ENCODE measurements at regions not wholly inside any gene's neighbourhood (a gene's known extent, or its start where the extent isn't known, plus 50 kb on each side); places are given as distances from the start of the nearest gene placed in this dataset.
A peak's percentile ranks its signal among the peaks of the same experiment; 100 is the strongest.

- TF ChIP-seq ATF4 (CRISPR knock-in tag; IDR thresholded peaks at IDR 0.05) = 0 out of 4 replicates have a peak, but pooled peaks of 1 of the 2 experiments have one; percentile 17
- TF ChIP-seq ZFP62 (CRISPR knock-in tag; IDR thresholded peaks at IDR 0.05) = no peak
- TF ChIP-seq HOXA3 (CRISPR knock-in tag; IDR thresholded peaks at IDR 0.05) = peak; percentile 29; the same call in 1 of the 2 replicates
- no peak for TF ChIP-seq ZBTB1 (CRISPR knock-in tag; IDR thresholded peaks at IDR 0.05; ENCODE audit: borderline replicate concordance)
These were observed 483.1 kb upstream of the ERCC4 start (continued) for GRCh38 chr16:13436641-13437412.

- ChIA-PET POLR2A (no interaction called here), CTCF (ENCODE audit: low intra/inter-chr PET ratio, low total read pairs) (no interaction called here)
- no peaks in the 10 kb centered on the region for H3K79me2 ChIP-seq (ENCODE audit: insufficient read depth, low read length)
- no peak overlapping the region for H3K27ac ChIP-seq (ENCODE audit: extremely low read length, insufficient read depth, low read length)
- no peak overlapping the region for H2AFZ ChIP-seq (ENCODE audit: low read length)
- H3K36me3 ChIP-seq (replicated peaks in 1 of 2; ENCODE audit: control insufficient read depth in 1 of 2, insufficient read depth in 2 of 2, low read length in 2 of 2) = no peaks in the 10 kb centered on the region
- FAIRE-seq = no peak
- H4K20me1 ChIP-seq (ENCODE audit: insufficient read depth, low read length) = no peaks in the 10 kb centered on the region
- in situ Hi-C loops (cut with HindIII; ENCODE audit: extremely low pct_ligation_motif_present, low pct_unique_long_range_greater_than_20kb) = no loop called here
- H3K9me3 ChIP-seq (ENCODE audit: low read length) = no peaks in the 10 kb centered on the region
- H3K27me3 ChIP-seq (ENCODE audit: control insufficient read depth in 1 of 2, insufficient read depth in 2 of 2, low read length in 2 of 2) = no peaks in the 10 kb centered on the region
- no peak overlapping the region for H3K9ac ChIP-seq (ENCODE audit: insufficient read depth, low read depth, low read length)
- peak overlapping the region; percentile 29; the same call in 1 of the 2 replicates for H3K4me2 ChIP-seq (ENCODE audit: low read depth, low read length)
- H3K4me3 ChIP-seq (replicated peaks in 1 of 3; ENCODE audit: insufficient read depth in 1 of 3, low read depth in 2 of 3, low read length in 3 of 3) = no peak overlapping the region
- H3K4me1 ChIP-seq (ENCODE audit: insufficient read depth, low read length) = peaks cover 26% of the 10 kb centered on the region
- BruUV-seq (replicated peaks) = no TSS peak
- intact Hi-C loops (cut with micrococcal nuclease; ENCODE audit: unreplicated experiment) = loop anchor here (5.0 kb wide), 1 partner anchor 540 kb away; no protein-coding TSS in a partner anchor
- WGBS (ENCODE audit: low lambda C conversion rate) = 28% methylated on average over 5 of the region's 5 CpGs
- peak; percentile 25; the same call in 1 of the 3 replicates for ATAC-seq
- no peak for DNase-seq (ENCODE audit: low spot score)
- TF ChIP-seq ZBTB25 (CRISPR knock-in tag; IDR thresholded peaks at IDR 0.05) (no peak), NFE2L2 (IDR thresholded peaks at IDR 0.05; ENCODE audit: low read length) (no peak), HOXA3 (CRISPR knock-in tag; IDR thresholded peaks at IDR 0.05) (no peak), KDM5B (CRISPR knock-in tag; IDR thresholded peaks at IDR 0.05; ENCODE audit: borderline replicate concordance) (no peak), ZNF34 (CRISPR knock-in tag; IDR thresholded peaks at IDR 0.05; ENCODE audit: borderline replicate concordance) (no peak)
These were observed 482.6 kb upstream of the ERCC4 start for GRCh38 chr16:13437413-13437795.
